DMS 273 (cell line): ENCODE measurements at regions not wholly inside any gene's neighbourhood (a gene's known extent, or its start where the extent isn't known, plus 50 kb on each side); places are given as distances from the start of the nearest gene placed in this dataset.
A peak's percentile ranks its signal among the peaks of the same experiment; 100 is the strongest.
"Not testable (repeated sequence)": the region's sequence is repeated elsewhere in the genome, so short reads cannot be mapped to it uniquely, and the experiment has no call there.

Source experiments
- DNase-seq: peaks from one replicate; lab custom pipeline; 2025; ENCODE audit not compliant: unreplicated experiment; lab: John Stamatoyannopoulos, UW

- DNase-seq, result no peak
Observed at GRCh38 chr4:177796841-177797240, 354.6 kb upstream of the AGA start.

- DNase-seq, result no peak
Observed at GRCh38 chr4:177798161-177798560, 355.9 kb upstream of the AGA start.

- DNase-seq, result no peak
Observed at GRCh38 chr4:177802162-177802561, 359.9 kb upstream of the AGA start.

GRCh38 chr4:177802661-177803060 lies 360.4 kb upstream of the AGA start:
- no peak for DNase-seq

DNA sequence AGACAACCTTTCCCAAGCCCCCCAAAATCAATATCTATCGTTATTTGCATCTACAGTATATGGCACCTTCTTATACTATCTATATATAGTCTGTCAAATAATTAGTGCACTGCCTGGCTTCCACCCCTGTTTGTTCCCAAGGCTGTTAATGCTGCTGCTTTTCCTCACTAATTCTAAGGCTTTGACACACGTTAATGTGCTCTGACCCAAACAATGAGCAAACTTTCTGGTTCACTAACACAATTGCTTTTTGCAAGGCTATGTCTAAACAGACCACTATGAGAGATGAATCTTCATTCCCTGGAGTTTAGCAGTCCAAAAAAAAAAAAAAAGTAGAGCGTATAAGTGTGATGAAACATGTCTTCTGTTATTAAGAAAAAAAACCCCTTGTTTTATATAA lies 360.9 kb upstream of the AGA start:
- no peak for DNase-seq

GRCh38 chr4:177809791-177810190 lies 367.6 kb upstream of the AGA start:
- DNase-seq, result no peak

- no peak for DNase-seq
Observed at GRCh38 chr4:177810220-177810619, 368.0 kb upstream of the AGA start.

- not testable (repeated sequence) for DNase-seq
Observed at GRCh38 chr4:177818392-177818791, 376.2 kb upstream of the AGA start.

DNA sequence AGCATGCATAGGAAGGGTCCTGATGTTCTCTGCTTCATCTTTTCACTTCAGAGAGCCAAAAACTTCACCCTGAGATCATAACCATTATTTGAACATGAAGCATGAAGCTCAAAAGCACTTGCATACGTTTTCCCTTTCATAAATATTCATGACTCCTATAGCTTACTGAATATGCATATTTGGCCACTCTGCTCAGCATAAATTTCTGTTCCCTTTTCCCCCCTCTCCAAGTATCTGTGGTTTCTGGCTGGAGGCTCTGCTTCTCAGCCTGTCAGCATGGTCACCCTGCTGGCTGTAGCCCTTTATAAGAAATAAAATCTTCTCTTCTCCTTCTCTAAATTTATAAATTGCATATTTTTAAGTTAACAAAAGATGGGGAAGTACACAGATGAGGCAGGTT lies 384.7 kb upstream of the AGA start:
- no peak for DNase-seq

DNA sequence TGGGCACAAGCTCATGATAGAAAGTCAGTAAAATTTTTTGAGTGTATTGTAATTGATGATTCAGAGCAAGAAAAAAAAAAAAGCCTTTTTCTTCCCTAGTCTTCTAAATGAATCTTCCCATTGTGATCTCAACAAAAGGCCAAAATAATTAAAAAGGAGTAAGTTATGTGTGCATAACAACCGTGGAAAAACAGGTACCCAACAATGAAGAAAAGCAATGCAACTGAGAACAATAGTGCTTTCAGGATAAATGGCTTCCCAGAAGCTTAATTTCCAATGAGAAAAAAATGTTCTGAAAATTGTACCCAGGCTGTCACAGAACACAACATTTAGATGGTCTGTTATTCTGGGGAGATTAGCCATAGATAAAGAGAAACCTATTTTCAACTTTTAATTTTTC lies 399.0 kb upstream of the AGA start:
- DNase-seq, result no peak

DNA sequence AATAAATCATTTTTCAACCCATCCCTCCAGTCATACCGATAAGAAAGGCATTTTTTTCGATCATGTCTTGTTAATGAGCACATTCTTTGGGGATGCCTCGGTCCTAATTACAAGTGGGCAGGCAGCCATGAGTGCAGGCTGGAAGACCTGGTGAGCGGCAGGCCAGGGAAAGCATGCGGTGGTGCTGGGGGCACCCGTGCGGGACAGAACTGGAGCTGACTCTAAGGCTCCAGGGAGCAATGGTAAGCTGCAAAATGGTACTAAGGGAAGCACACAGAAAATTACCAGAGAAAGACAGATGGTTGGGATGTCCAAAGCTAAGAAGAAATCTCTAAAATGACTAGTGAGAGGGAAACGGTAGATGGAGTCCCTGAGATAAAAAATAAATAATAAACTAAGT lies 411.0 kb upstream of the AGA start:
- DNase-seq, result no peak

GRCh38 chr4:177855507-177856197 lies 413.4 kb upstream of the AGA start:
- DNase-seq, result no peak

- DNase-seq, result no peak
Observed at GRCh38 chr4:177860171-177860570, 417.9 kb upstream of the AGA start.

GRCh38 chr4:177861551-177862094 lies 419.4 kb upstream of the AGA start:
- DNase-seq, result no peak

GRCh38 chr4:177862541-177863176 lies 420.4 kb upstream of the AGA start:
- no peak for DNase-seq

GRCh38 chr4:177879851-177880250 lies 437.6 kb upstream of the AGA start:
- DNase-seq, result peak; percentile 1

- no peak for DNase-seq
Observed at GRCh38 chr4:177895136-177895535, 452.9 kb upstream of the AGA start.

- no peak for DNase-seq
Observed at GRCh38 chr4:177901786-177902185, 459.5 kb upstream of the AGA start.

DNA sequence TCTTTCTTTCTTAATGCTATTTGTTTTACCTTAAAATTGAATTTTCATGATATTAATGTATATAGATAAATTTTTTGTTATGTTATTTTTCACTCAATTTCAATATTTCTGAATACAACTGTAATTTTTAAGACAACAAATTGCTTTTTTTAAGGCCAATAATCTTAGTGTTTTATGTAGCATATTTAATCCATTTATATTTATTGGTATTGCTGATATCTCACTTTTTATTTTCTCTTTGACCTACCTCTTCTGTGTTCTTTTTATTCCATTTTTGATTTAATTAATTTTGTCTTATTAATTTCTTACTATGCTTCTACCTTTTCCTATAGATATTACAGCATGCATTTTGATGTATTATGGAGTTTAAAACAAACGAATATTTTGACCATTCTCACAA lies 460.1 kb upstream of the AGA start:
- no peak for DNase-seq

DNA sequence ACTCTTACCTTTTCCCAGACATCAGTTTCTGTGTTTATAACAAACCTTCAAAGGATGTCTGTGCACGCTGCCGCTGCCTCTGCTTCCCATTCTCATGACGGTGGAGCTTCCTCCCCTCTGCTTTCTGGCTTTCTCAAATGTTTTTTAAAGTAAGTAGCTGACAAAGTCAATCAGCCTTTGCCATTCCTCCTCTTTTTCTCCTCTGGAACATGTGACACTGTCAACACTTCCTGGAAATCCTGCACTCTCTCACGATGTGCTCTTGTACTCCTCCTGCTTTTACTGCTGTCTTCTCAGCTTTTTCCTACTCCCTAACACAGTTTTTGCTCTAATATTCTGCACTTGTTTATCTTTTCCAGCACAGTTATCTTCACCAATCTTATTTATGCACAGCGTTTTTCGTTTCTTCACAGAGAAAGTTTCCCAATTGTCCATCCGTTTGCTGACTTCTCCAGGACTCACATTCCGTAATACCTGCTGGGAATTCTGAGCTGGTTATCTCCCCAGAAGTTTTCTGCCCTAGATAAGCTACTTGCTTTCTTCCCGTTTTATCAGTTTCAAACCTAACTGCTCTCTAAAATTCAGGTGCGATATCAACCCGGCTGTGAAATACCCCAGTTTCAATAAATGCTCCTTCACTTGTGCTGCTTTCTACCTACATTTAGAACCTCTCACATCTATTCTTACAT lies 465.6 kb upstream of the AGA start:
- DNase-seq, result no peak

DNA sequence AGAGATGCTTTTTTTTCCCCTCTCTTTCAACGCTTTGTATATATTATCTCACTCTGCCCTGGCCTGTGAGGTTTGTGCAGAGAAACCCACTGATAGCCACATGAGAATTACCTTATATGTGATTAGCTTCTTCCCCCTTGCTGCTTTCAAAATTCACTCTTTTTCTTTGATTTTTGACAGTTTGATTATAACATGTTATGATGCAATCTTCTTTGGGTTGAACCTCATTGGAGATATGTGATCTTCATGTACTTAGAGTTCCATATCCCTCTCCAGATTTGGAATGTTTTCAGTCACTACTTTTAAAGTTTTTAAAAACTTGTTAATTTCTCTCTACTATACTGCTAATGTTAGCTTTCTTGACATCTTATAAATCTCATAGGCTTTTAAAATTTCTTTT lies 479.5 kb upstream of the AGA start:
- DNase-seq, result no peak

DNA sequence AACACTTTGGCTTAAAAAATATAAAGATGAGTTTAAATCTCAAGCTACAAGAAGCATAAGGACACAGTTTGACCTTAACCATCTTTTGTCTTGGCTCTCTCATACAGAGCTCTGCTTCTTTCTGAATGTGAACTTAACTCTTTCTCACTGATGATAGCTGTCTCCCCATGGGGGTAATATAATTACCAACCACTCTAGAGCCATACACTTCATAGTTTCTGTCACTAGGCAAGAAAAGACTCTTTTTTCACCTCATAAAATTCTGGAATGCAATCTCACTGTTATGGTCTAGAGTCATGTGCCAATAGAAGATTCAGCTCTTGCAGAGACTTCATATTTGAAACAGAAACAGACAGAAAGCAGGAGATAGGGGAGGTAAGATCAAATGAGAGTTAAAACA lies 481.7 kb upstream of the AGA start:
- no peak for DNase-seq
